ENCODE measurements at regions not wholly inside any gene's neighbourhood (a gene's known extent, or its start where the extent isn't known, plus 50 kb on each side); places are given as distances from the start of the nearest gene placed in this dataset.

DNA sequence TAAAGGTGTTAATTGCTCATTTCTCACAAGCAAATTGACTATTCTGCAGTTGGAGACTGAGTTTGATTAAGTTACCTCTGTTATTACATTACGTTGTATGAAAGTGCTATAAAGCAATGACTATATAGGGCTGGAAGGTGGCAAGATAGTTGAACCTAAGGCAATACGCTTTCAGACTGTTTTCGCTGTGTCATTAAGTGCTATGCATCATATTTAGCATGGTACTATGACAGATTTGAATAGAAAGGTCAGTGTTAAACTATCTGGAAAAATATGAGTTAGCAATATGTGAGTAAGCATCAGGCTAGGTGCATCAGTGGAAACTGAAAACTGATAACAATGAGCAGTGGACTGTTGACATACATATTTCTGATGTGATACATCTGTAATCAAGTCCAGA is 206.0 kb upstream of the ARHGAP24 start:
- no peak for DNase-seq

DNA sequence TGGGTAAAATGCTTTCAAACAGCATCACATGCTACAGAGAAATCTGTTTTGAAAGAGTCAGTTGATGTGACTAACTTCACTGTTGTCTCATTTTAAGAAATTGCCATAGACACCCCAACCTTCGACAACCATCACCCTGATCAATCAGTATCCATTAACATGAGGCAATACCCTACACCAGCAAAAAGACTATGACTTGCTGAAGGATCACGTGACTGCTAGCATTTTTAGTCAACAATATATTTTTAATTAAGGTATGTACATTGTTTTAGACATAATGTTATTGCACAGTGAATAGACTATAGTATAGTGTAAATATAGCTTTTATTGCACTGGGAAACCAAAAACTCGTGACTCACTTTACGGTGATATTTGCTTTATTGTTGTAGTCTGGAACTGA is 200.0 kb upstream of the ARHGAP24 start:
- DNase-seq, result no peak

DNA sequence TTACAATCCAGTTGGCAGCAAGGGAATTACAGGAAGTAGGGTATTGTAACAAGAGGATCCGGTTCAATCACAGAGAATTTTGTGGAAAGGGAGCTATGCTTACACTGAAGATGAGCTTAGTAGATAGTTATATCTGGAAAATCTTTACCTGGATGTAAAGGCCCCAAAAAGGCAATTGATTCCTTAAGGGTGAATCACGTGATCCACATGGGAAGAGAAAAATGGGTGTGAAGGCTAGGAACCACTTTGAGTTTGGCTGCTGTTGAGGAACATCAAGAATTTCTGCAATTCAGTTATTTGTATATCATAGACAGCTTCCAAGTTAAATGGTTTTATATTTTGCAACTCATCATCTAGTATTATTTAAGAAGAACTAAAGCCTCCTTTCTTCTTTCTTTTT is 194.0 kb upstream of the ARHGAP24 start:
- DNase-seq, result no peak

DNA sequence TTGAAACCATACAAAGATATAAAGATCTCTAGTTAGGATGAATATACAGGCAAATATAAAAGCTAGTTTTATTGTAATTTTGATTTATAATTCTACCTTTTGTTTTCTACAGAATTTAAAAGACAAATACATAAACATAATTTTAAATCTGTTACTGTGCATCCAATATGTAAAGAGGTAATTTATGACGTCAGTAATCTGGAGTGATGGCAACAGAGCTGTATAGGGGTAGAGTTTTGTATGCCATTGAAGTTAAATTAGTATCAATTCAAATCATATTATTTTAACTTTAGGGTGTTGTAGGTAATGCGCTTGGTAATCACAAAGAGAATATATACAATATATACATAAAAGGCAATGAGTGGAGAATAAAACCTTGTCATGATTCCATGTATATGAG is 183.7 kb upstream of the ARHGAP24 start:
- no peak for DNase-seq

DNA sequence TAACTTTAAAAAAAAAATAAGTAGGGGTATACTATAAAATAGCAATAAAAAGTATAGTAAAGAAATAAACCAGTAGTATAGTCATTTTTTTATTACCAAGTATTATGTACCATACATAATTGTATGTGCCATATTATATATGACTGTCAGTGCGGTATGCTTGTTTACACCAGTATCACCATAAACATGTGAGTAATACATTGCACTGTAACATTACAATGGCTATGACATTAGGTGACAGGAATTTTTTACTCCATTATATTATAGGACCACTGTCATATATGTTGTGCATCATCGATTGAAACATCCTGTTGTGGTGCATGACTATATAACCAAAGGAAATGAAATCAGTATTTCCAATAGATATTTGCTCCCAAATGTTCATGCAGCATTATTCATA is 176.9 kb upstream of the ARHGAP24 start:
- no peak for DNase-seq

DNA sequence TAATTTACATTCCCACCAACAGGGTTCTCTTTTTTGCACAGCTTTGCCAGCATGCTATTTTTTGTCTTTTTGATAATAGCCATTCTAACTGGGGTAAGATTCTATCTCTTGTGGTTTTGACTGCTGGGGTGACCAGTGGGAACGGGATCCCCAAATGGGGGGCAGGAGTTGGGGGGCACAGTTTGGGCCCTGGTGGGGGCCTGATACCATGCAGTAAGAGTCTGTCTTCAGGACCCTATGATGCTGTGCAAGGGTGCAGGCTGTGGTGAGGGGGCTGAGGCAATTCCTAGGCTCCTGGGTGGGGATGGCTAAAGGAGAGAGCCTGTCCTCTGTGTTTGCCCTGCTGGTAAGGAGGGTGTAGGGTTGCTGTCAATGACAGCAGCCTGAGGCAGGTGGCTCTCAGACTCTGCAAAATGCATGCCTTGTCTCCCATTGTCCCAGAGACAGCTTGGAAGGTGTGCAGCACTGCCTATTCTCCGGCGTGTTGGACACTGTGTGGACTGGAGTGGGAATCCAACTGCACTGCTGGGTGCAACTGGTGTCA is 172.7 kb upstream of the ARHGAP24 start:
- DNase-seq, result no peak

DNA sequence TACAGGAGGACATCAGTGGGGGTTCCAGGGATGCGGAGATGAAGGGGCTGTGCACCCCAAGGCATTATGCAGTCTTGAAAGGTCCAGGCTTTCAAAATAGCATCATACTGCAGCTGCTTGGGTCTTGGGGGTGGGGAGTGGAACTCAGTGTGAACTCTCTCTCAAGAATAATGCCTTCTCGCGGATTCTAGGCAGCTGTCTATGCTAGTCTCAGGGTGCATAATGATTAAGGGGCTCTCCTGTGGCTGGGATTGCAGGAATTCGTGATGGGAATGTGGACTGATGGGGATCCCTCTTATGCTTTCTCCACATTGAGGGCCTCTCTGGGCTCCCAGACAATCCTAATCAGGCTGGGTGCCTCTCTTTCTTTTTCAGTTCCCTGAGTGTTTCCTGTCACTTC is 172.2 kb upstream of the ARHGAP24 start:
- no peak for DNase-seq

DNA sequence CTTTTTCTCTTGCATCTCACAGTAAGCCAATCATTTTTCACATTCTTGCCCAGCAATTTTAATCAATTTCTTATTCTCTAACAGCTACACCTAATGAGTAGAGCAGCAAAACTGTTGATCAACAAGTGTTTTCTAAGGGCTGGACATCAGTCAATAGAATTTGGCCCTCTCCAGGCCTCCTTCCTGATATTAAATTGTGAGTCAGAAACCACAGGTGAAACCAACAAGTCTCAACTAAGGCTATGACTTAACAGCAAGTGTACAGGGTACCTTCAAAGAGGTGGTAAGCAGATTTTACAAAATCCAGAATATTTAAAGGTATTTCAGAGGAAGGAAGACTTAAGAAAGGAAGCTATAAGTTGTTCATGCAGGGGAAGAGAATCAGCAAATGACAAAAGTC is 156.5 kb upstream of the ARHGAP24 start:
- no peak for DNase-seq

DNA sequence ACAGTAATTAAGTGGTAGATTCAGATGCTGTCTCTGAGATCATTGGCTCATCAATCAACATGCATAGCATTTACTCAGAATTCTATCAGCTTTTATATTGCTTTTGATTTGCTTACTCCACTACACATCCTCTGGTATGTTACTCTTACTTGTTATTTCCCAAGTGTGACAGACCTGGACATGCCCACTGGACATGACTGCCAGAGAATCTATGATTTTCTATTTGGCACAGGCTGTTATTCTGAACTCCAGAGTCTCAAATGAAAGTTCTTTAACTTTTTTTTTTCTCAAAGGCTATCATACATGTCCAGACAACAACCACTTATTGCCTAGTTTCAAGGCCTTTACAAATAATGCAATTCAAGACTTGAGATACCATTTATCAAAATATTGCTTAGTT is 116.1 kb upstream of the ARHGAP24 start:
- no peak for DNase-seq

DNA sequence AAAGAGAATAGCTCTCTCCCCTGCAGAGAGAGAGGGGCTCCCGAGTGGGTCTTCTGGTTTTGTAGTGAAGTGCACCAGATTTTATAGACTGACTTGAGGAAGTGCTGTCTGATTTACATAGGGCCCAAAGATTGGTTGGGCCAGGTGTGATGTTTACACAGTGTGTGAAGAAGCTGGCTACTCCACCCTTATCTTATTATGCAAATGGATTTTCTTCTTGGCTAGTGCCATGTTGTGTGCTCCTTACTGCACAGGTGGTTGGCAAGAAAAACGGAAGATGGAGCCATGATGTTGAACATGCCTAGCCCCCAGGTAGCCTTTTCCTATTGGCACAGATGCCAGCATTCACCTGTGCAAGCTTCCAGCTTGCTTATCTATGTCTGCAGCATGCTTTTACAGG is 112.4 kb upstream of the ARHGAP24 start:
- DNase-seq, result no peak

DNA sequence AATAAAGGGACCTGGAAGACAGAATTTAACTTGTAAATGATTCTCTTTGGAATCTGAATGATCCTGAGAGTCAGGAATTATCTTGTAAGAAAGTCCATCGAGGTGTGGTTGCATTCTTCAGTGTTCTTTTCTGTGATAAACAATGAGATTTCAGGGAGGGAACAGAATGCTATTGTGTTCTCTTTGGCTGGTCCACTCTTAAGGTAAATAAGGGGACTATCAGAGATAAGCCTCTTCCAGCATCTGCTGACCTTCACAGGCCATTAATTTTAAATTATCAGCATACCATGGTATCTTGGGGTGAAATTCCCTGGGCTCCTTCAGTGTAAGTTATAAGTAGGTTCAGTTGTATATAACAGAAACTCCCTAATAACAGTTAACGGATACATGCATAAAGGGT is 107.1 kb upstream of the ARHGAP24 start:
- DNase-seq, result no peak

DNA sequence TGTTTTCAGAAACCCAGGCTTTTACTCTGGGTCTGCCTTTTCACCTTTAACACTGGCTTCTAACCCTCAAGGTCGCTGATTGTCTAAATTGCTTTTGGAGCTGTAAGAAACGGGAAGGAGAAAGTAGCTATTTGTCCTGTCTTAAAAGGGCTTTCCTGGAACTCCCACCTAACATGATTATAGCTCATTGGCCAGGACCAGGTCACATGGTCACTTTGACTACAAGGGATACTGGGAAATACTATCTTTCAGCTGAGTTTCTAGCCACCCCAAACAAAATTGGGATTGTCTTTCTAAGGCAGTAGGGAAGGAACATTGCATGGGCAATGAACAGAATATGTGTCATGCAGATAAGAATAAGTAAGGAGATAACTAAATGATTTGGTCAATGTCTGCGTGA is 106.7 kb upstream of the ARHGAP24 start:
- DNase-seq, result no peak

DNA sequence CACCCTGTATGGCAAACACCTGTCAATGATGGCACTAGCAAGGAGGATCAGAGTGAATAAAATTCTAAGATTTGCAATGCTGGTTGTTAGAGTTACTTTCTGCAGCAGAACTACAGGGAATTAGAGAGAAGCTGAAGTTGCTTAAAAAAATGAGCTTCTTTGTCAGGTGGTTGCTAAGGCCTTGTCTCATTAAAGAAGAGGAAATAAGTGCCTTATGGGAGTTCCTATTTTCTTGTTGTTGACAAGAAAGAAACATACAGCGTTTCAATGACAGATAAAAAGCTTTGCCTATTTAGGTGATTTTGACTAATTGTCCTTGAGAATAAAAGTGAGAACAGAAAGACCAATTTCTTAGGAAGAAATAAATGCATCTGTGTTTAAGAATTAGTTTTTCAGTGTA is 106.0 kb upstream of the ARHGAP24 start:
- DNase-seq, result no peak

DNA sequence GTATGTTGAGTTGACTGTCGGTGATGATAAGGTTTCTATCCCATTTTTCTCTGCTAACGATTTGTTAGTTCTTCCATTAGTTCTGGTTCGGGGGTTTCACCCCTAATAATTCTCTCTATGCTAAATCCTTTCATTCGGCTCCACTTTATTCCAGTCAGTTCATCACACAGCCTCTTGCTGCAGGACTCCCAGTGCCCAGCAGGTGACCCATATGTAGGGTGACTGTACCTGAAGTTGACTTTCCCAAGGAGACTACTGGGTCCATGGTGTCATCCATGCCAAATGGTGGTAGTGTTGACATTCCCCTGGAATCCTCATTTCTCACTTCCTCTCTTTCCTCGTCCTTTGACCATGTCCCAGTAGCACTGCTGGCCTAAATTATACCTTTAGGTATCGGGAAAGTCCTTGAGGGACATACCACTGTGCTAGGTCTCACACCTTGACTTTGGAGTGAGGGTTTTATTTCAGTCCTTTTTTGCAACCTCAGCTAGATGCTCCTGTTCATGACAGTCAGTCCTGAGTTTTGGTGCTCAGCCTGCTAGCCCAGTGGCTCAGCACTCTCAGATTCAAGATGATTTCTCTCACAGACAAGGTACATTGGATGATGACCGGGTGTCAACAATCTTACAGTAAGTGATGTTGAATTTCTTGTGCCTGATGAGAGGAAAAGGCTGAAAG is 105.1 kb upstream of the ARHGAP24 start:
- DNase-seq, result no peak

DNA sequence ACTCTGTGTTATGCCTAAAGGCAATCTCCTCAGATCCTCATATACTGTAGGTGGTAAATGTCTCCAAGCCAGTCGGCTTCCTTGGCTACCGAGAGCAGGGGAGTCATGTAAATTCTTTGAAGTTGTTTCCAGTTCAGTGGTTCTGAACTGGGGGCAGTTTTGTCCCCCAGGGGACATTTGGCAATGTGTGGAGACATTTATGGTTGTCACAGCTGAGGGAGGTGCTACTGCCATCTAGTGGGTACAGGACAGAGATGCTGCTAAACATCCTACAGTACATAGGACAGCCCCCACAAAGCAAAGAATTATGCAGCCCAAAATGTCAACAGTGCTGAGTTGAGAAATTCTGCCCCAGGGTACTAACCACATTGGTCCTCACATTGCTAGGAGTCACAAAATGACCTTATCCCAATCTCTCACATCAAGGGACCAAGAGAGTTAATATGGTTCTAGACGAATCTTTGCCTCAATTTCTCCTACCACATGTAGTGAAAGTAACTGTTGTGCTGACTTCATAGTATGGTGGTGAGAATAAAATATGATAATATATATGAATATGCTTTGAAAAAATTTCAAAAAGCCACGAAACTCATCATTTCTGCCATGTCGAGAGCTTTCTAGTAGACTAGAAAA is 104.4 kb upstream of the ARHGAP24 start:
- DNase-seq, result peak in 1 of 5 donors; percentile 1

DNA sequence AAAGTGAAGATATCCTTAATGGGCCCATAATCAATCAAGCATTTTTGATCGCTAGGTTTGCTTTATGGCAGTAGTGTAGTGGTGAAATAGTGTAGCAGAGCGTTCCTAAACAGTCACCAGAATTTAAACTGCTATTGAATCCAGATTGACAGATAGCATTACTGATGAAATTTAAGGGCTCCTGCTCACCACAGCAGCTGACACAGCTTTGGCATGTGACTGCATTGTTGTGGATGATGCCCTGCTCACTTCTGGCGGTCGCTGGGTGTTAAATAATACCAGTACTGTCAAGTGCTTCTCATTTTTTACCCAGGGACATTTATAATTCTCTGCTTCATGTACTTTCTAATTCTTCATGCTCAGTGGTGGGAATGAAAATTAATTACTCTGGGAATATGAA is 102.0 kb upstream of the ARHGAP24 start:
- no peak for DNase-seq

DNA sequence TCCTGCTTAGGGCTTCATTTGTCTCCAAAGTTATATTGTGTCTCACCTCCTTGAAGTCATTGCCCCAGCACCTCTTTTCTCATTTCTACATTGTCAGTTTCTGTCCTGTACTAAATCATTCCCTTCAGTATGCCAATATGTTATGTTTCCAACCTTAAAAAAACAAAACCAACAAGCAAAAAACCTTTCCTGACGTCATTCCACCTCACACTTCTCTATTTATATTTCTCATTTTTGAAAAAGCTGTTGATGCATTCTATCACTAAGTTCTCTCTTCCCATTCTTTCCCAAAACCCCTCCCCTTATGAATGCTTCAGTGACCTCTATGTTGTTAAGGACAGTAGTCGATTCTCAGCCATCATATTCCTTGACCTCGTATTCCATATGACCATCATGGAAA is 98.7 kb upstream of the ARHGAP24 start:
- DNase-seq, result no peak

DNA sequence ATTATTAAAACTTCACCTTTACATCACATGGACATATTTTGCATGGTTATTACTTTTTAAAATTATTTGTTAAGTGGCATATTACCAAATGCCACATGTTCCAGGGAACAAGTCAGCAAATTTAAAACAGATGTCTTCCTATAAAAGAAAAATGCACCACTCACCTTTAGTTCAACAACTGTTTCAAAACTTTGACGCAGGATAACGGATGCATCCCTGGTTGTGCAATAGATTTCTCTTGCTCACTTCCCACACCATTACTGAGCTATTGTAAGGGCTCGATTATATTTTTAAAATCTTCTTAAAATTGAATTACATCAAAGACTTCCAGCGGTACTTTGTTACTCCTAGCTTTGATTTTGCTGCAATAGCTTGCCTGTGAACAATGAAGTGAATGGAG is 93.0 kb upstream of the ARHGAP24 start:
- DNase-seq, result no peak

DNA sequence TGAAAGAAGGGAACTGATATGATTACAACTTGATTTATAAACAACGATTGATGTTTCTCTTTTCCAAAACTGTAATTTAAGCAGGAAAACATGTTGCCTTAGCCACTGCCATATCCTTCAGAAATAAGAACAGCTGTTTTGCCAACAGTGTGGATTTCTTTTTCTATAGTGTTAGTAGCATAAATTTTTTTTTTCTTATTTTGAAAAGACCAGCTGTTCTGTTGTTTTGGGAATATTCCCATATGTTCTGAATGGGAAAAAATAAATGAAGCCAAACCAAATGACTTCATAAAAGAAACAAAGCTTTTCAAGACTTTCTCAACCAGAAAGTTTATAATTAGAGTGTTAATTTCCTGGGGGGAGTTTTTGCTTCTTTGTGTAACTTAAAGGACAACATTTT is 83.9 kb upstream of the ARHGAP24 start:
- no peak for DNase-seq

DNA sequence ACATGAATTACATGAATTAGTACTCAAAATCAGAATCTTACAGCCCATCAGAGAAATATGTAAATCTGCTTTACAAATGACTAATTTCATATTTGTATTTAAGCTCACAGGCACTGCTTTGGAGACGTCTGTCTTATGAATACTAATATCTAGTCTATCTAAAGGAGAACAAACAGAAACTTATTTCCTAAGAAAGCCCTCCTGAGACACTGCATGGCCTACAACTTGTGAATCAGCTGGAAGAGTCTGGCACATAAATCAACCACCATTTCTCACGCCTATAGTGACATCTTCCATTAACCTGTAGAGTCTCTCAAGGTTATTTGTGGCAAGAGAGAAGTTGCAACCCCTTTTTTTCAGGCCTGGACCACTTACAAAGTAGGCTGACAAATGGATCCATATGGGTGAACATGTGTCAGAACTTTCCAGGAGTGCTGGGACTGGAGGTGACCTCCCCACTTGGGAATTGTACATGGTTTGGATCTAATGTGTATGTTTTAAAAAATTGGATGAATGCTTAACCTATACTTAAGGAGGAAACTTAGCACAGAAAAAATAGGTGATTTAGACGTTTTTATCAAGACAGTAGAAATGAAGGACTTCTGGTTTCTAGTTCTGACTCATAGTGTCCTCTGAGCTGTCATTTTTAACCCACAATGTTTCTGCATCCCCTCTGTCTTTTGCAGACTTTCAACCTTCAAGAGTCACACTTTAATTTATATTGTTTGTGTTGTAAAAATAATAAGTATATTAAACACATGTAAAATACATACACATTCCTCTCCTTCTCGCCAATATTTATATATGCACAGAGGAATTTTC is 83.2 kb upstream of the ARHGAP24 start:
- DNase-seq, result no peak

DNA sequence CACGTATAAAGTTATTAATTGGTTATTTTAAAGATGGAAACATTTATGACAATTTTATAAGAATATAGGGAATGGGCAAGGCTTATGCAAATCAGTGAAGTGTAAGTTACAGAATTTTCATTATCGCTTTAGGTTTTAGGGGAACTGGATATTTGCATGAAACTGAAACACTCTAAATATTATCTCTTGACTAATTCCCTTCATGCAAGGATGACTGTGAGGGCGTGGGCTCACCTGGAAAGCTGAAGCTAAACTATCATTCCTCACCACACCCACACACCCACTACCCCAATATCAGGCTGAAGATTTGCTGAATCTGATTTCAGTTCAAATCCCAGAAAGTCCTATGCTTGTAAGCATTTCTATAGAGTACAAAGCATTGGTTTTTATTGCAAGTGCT is 81.7 kb upstream of the ARHGAP24 start:
- no peak for DNase-seq

DNA sequence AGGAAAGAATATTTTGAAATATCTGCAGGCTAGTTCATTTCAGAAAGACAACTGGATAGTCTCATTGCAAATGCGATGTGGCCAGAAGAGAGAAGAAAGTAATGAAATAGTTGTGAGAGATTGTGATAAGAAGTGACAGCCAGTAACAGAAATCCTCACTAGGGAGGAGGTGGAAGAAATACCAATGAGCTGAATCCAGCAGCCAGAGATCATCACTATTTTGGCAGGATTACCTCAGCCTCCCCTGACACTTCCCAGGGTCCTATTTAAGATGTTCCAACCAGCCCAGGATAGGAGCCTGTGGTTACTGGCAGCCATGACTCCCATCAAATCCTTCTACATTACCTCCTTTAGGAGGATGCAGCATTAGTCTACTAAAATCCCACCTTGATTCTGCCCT is 76.7 kb upstream of the ARHGAP24 start:
- no peak for DNase-seq

DNA sequence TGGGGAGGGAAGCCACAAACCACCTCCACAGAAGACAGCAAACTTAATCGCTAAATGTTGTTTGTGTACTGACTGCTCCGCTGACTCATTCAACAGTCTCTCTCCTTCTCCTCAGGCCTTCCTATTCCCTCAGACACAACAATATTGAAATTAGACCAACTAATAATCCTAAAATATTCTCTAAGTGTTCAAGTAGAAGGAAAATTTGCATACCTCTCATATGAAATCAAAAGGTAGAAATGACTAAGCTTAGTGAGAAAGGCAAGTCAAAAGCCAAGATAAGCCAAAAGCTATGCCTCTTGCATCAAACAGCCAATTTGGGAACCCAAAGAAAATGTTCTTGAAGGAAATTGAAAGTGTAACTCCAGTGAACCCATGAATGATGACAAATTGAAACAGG is 75.7 kb upstream of the ARHGAP24 start:
- DNase-seq, result no peak

DNA sequence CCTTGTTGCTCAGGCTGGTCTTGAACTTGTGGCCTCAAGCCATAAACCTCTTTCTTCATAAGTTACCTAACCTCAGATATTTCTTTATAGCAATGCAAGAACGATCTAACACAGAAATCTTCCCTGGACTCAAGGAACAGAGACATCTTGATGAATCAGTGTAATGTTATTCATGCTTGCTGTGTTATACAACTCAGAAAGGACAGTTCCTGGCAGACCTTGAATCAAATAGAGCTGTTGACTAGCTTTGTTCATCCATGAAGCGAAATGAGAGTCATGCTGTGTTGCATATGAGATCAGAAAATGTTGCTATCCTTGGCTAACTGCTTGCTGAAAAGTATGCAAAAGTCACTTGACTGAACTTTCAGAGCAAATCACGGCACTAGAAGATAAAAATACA is 72.6 kb upstream of the ARHGAP24 start:
- no peak for DNase-seq

Measured in T-helper 1 cell (primary cell).